Activated T-helper 2 cell treated with anti-CD3 and anti-CD28 coated beads, Interferon-gamma antibody, Interleukin-2, Interleukin-4, amounts not matched to agents 10 μg/mL and 5 μg/mL and 100 μg/mL, durations not matched to agents 14 hours and 24 hours and 36 hours (primary cell): ENCODE measurements at regions not wholly inside any gene's neighbourhood (a gene's known extent, or its start where the extent isn't known, plus 50 kb on each side); places are given as distances from the start of the nearest gene placed in this dataset.

Source experiments
- DNase-seq: peaks from one replicate; pipeline ENCODE4 v3.0.0; 2021; ENCODE audit warnings: low spot score
- H3K27ac Mint-ChIP-seq: one replicate; pipeline ENCODE4 v1.8.0; 2021; ENCODE audit warnings: mixed read lengths
- H3K27me3 Mint-ChIP-seq: one replicate; pipeline ENCODE4 v1.8.0; 2021; ENCODE audit warnings: low read depth, mixed read lengths
- H3K36me3 Mint-ChIP-seq: one replicate; pipeline ENCODE4 v1.8.0; 2021; ENCODE audit warnings: low read depth, mixed read lengths
- H3K4me1 Mint-ChIP-seq: one replicate; pipeline ENCODE4 v1.8.0; 2021; ENCODE audit warnings: low read depth, mixed read lengths
- H3K4me3 Mint-ChIP-seq: one replicate; pipeline ENCODE4 v1.8.0; 2021; ENCODE audit warnings: low read depth, mild to moderate bottlenecking, moderate library complexity, mixed read lengths
- H3K9me3 Mint-ChIP-seq: one replicate; pipeline ENCODE4 v1.8.0; 2021; ENCODE audit warnings: mixed read lengths
- intact Hi-C: fragments of 100-400 bp; cut with micrococcal nuclease; formaldehyde crosslinking; loops from one replicate; pipeline ENCODE4 v1.15.1; 2023

- no peaks in the 10 kb centered on the region for H3K4me1 Mint-ChIP-seq
- DNase-seq = no peak
- peaks cover 8% of the 10 kb centered on the region for H3K9me3 Mint-ChIP-seq
- no peak overlapping the region for H3K4me3 Mint-ChIP-seq
- intact Hi-C loops = no loop called here
- no peaks in the 10 kb centered on the region for H3K36me3 Mint-ChIP-seq
- H3K27me3 Mint-ChIP-seq = no peaks in the 10 kb centered on the region
- H3K27ac Mint-ChIP-seq = no peak overlapping the region
These were observed 61.5 kb upstream of the GALNT15 start for GRCh38 chr3:16112910-16113504.

DNA sequence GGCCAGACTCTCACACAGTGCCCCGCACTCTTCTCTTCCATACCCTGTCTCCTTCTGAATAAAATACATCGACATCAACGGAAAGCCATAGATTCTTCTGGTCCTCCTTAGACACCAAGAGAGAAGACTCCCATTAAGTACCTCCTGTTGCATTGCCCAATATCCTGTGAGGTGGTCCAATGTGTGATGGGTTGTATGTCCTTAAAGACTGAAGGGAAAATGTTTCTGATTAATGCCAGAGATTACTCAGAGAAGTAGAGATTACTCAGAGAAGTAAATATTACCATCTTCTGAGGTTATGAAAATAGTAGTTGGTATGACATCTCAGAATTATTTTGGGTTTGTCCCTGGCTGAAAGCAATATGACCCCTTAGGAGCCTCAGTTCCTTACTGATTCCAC is 60.8 kb upstream of the GALNT15 start:
- Mint-ChIP-seq H3K4me1 (no peaks in the 10 kb centered on the region), H3K9me3 (peaks cover 8% of the 10 kb centered on the region), H3K27me3 (no peaks in the 10 kb centered on the region), H3K36me3 (no peaks in the 10 kb centered on the region), H3K27ac (no peak overlapping the region), H3K4me3 (no peak overlapping the region)
- DNase-seq = no peak
- intact Hi-C loops = no loop called here

DNA sequence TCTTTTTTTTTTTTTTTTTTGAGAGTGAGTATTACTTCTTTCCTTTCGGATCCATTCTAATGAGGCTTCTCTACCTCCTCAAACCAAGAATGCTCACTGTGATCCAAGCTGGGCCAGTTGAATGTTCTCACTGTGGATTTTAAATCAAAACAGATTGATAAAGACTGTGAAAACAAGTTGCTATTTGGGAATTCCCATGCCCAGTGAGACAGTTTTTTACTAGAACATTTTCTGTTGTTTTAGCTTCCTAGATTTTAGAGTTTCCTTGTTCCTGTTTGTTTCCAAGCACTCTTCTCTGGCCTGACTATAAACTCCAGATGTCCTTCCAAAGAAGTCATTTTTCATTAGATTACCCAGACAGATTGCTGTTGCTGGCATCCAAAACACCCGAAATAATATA is 60.1 kb upstream of the GALNT15 start:
- Mint-ChIP-seq H3K27ac (no peak overlapping the region), H3K27me3 (no peaks in the 10 kb centered on the region), H3K4me1 (no peaks in the 10 kb centered on the region), H3K36me3 (no peaks in the 10 kb centered on the region), H3K9me3 (peaks cover 8% of the 10 kb centered on the region), H3K4me3 (no peak overlapping the region)
- intact Hi-C loops = no loop called here
- DNase-seq = no peak

- Mint-ChIP-seq H3K9me3 (peaks cover 8% of the 10 kb centered on the region), H3K27ac (no peak overlapping the region), H3K36me3 (no peaks in the 10 kb centered on the region), H3K4me3 (no peak overlapping the region), H3K4me1 (no peaks in the 10 kb centered on the region), H3K27me3 (no peaks in the 10 kb centered on the region)
- no peak for DNase-seq
- intact Hi-C loops = no loop called here
These were observed 59.5 kb upstream of the GALNT15 start for GRCh38 chr3:16114930-16115329.

DNA sequence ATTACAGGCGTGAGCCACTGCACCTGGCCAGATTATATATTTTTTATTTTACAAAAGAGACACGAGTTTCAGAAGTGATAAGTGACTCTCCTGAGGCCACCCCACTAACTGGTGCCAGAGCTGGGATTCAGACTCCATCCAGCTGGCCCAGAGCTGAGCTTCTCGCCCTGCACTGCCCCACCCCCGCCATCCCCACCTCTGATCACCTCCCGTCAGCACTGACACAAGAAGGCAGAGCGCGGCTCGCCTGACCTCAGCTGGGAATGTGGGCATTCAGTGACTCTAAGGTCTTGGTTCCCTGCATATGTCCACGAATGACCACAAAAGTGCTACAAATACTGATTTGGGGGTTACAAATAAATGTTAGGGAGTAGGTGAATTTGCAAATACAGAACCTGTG is 56.1 kb upstream of the GALNT15 start:
- intact Hi-C loops = no loop called here
- Mint-ChIP-seq H3K27me3 (no peaks in the 10 kb centered on the region), H3K4me3 (no peak overlapping the region), H3K36me3 (no peaks in the 10 kb centered on the region), H3K27ac (no peak overlapping the region), H3K9me3 (peaks cover 4% of the 10 kb centered on the region), H3K4me1 (no peaks in the 10 kb centered on the region)
- DNase-seq = no peak

GRCh38 chr3:16119887-16120286 is 54.6 kb upstream of the GALNT15 start:
- Mint-ChIP-seq H3K4me3 (no peak overlapping the region), H3K27me3 (no peaks in the 10 kb centered on the region), H3K36me3 (no peaks in the 10 kb centered on the region), H3K4me1 (no peaks in the 10 kb centered on the region), H3K9me3 (no peaks in the 10 kb centered on the region), H3K27ac (no peak overlapping the region)
- DNase-seq = no peak
- intact Hi-C loops = no loop called here

DNA sequence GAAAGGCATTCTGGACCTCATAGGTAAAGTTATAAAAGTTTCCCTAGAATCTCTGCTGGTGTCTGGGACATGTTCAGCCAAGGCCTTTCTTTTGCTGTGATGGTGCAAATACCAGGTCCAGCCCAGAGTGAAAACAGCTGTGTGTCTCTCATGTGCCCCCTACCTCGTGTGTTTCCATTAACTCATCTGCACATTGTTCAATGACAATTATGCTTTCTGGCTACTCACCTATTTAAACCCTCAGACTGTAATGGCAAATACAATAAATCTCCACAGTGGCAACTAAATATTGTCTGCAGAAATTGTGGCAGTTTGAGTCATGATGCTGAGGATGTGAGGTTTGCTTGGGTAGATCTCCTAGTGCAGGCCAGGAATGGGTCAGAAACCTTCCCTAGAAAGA is 53.1 kb upstream of the GALNT15 start:
- Mint-ChIP-seq H3K27ac (no peak overlapping the region), H3K36me3 (no peaks in the 10 kb centered on the region), H3K9me3 (no peaks in the 10 kb centered on the region), H3K4me3 (no peak overlapping the region), H3K4me1 (no peaks in the 10 kb centered on the region), H3K27me3 (no peaks in the 10 kb centered on the region)
- DNase-seq = no peak
- intact Hi-C loops = no loop called here

DNA sequence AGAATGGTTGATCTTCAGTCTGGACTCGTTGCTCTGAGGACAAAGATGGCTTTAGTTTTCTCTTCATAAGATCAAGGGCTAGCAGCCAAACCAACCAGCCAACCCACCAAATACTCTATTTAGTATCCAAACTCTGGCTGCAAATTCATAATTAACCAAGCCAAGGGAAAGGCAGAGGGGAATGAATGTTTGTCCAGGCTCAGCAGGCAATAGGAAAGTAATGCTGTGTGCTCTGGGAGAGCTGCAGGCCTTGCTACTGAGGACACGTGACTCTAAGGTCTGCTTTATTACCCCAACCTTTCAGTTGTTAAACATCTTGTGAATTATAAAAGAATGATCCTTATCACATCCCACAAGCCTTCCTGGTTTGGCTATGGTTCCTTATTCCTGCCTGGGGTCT is 52.3 kb upstream of the GALNT15 start:
- Mint-ChIP-seq H3K27me3 (no peaks in the 10 kb centered on the region), H3K27ac (no peak overlapping the region), H3K4me1 (no peaks in the 10 kb centered on the region), H3K9me3 (no peaks in the 10 kb centered on the region), H3K4me3 (no peak overlapping the region), H3K36me3 (no peaks in the 10 kb centered on the region)
- DNase-seq = no peak
- intact Hi-C loops = no loop called here

- no peaks in the 10 kb centered on the region for H3K36me3 Mint-ChIP-seq
- intact Hi-C loops = no loop called here
- H3K27me3 Mint-ChIP-seq = no peaks in the 10 kb centered on the region
- no peaks in the 10 kb centered on the region for H3K9me3 Mint-ChIP-seq
- H3K4me3 Mint-ChIP-seq = no peak overlapping the region
- no peaks in the 10 kb centered on the region for H3K4me1 Mint-ChIP-seq
- H3K27ac Mint-ChIP-seq = no peak overlapping the region
- DNase-seq = no peak
These were observed 51.8 kb upstream of the GALNT15 start for GRCh38 chr3:16122661-16123060.

- Mint-ChIP-seq H3K4me1 (no peaks in the 10 kb centered on the region), H3K4me3 (no peak overlapping the region)
- intact Hi-C loops = no loop called here
These were observed 49.8 kb upstream of the GALNT15 start for GRCh38 chr3:16124636-16125035.

More at GRCh38 chr3:16124636-16125035, 49.8 kb upstream of the GALNT15 start:
- Mint-ChIP-seq H3K27ac (no peak overlapping the region), H3K27me3 (no peaks in the 10 kb centered on the region), H3K36me3 (no peaks in the 10 kb centered on the region), H3K9me3 (no peaks in the 10 kb centered on the region)
- DNase-seq = no peak
